Activated CD4-positive, alpha-beta T cell treated with anti-CD3 and anti-CD28 coated beads for 48 hours (primary cell): ENCODE measurements at regions not wholly inside any gene's neighbourhood (a gene's known extent, or its start where the extent isn't known, plus 50 kb on each side); places are given as distances from the start of the nearest gene placed in this dataset.

Experiments used
- DNase-seq: peaks from one replicate; pipeline ENCODE4 v3.0.0-alpha.2; 2020

DNA sequence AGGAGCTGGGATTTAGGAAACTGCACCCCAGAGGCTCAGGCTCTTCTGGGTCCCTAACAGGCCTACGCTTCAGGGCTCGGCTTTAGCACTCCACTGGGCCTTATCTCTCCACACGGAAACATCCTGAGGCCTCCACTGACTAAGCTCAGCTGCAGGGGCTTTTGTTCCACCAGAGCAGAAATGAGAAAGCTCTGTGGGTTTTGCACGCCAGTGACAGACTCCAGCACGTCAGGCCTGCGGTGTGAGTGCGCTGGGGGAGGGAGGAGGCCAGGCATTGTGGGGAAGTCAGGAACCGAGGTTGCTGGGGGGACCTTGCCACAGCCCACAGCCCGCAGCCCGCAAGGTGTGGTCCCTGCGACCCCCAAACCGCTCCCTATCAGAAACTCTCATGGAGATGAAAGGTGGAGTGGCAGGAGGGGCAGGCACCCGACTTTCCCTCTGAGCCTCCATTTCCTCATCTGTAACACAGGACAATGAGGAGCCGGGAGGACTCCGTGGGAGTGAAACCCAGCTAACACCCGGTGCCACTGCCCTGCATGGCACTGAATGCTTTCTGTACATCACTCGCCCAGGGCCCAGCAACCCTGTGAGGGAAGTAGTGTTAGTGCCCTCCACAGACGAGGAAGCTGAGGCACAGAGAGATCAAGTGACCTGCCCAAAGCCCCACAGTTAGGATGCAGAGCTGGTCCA lies 106.5 kb downstream of the TPRA1 start:
- peak; percentile 84 for DNase-seq

DNA sequence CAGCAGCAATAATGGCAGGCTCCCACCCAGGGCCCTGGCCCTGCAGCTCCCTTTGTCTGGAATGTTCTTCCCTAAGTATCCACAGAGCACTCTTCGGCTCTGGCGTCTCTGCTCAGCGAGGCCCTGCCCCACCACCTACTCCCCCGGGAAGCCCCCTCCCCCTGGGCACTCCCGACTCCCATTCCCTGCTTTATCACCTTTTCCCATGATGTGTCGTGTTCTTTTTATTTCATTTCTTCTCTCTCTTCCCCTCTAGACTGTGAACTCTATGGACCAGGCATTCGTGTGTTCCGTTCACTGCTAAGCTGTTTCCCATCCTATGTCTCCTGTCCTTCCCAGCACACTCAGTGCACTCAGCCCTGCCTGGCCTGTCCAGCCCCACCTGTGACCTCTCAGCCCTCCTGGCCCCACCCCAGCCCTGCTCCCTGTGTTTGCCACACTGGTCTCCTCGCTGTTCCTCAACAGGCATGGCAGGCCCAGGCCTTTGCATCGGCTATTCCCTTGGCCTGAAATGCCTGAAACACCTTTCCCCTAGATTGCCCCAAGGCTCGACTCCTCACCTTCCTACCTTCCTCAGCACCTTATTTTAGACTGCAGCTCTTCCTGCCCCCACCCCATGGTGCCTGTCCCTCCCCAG lies 107.4 kb downstream of the TPRA1 start:
- no peak for DNase-seq

DNA sequence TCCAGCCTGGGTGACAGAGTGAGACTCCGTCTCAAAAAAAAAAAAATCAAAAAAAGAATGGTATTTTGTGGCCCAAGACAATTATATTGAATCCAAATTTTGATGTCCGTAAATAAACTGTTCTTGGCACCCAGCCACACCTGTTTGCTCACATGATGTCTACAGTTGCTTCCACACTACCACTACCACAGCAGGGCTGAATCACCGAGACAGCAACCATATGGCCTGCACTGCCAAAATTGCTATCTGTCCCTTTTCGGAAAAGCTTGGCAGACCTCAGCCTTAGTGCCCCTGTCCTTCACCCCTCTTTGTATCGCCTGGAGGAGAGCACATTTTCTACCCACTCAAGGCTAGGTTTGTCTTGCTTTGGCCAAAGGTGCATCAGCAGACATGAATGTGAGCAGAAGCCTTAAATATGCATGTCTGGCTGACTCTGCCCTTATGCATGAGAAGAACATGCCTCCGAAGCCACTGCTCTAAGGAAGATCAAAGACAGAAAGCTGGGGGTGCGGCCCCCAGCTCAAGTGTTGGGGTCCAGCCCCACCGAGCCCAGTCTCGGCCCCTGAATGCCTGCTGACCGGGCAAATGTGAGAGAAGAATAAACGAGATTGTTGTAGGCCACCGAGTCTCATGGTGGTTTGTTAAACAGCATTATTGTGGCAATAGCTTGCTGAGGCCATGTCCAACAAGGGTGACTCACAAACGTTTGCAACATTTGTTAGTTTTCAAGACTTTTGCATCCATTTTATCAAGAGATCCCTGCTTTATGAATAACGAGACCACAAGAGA lies 108.1 kb downstream of the TPRA1 start:
- no peak for DNase-seq

DNA sequence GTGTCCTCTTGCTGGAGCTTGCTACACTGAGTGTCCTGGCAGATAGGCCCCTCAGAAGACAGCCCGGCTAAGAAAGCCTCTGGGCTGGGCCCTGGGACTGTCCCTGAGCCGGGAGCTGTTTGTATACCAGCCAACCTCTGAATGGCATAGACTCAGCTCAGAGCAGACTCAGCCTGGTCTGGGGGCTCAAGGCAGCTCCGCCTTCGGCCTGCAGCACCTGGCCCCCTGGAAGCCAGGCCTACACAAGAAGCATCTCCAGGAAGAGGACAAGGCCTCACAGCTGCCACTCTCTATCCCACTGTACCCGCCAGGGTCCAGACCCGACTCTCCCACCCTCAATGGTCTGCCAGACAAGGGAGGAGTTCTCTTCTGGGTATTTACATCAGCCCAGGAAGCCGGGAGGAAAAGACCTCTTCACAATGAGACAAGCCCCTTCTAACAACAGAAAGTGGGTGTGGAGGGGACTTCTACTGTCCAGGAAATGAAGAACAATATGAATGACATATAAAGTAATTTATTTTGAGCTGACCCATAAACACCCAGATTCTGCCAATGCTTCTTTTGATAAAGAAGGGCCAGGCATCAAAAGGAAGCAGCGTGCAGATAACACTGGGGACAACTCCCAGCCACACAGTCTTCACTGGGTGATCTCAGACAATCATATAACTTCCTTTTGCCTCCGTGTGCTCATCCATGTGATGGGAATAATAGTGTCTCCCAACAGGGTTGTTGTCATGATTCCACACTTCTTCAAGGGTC lies 110.2 kb downstream of the TPRA1 start:
- no peak for DNase-seq

DNA sequence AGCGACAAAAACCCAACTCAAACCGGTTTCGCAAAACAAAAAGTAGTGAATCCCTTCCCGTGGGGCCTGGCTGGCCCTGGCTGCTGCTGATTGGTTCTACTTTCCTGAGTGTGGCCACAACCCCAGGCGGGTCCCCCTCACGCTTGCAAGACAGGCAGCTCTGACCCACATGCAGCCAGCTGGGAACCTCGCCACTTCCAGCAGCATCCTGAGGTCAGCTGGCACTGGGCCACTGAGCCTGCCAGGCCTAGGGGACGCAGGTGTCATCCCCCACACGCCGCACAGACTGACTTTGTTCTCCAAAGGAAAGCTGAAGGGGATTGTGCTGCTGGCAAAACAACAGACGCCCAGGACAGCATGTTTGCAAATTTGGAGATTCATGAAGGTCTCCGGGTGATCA lies 111.1 kb downstream of the TPRA1 start:
- DNase-seq = no peak

DNA sequence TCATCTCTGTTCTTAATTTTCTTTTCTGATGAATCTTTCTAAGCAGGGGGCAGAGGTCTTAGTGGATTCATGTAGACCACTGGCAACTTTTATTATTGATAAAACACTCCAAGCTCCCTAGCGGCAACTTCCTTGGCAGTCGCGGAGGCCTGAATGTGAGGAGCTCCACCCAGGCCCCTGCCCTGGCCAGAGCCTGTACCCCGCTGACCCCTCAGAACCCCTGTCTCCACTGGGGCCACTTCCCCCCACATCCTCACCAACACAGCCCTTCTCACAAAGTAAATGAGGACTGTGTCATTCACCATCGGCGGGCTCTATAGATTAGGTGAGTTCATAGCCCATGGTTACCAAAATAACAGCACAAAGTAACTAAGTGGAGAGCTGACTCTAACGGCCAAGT lies 111.6 kb downstream of the TPRA1 start:
- no peak for DNase-seq

DNA sequence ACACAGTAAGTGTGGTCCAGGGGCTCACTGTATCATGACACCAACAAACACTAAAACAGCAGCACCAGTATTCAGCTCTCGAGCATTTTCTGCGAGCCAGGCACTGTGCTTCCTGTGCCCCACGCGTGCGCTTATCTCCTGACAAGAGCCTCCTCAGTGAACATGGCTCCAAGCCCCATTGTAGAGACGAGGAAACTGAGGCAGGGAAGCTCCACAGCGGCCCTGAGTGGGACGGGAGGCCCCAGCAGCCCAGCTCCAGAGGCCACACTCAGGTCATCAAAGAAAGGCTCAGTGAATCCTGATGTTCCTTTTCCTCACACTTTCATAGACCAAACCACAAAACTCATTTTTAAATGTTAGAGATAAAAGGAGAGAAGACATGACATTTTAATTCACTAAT lies 113.1 kb downstream of the TPRA1 start:
- DNase-seq = no peak

DNA sequence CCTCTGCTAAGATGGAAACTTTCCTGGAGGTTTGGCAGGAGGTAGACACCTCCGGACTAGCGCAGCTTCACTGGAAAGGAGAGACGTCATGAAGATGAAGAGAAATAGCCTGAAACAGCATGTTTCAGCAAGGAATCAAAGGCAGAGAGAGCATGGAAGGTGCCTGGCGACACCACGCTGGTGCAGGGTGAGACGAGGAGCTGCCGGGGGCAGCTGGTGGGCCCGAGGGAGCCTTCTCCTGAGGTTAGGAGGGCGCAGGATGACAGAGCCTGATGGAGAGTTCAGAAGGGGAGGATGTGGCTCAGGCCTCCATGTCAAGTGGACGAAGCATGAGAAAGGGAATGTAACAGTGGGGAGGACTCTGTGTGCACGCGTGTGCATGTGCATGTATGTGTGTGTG lies 113.6 kb downstream of the TPRA1 start:
- no peak for DNase-seq

DNA sequence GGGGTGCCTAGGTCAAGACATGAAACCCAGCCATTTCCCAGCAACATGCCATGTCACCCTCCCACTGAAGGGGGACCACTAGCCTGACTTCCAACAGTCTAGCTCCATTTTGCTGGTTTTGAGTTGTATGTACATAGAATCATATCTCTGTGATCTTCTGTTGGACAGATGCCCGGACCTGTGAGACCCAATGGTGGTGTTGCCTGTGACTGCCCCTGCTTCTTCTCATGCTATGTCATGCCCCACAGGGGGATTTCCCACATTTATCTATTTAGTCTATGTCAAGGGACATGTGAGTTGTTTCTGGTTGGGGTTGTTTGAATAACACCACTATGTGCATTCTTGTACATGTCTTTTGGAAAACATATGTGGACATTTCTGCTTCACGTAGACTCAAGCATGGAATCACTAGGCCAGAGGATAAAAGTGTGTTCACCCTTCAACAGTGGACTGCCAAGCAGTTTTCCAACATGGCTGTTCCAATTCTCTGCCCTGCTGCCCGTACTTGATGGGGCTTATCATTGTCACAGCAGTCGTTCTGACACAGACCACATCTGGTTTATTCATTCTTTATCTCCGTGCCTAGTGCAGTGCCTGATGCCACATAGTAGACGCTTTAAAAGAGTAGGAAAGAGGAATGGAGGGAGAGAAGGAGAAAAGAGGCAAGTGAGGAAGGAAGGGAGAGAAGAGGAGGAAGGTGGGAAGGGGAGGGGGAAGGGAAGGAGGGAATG lies 114.4 kb downstream of the TPRA1 start:
- DNase-seq = no peak

DNA sequence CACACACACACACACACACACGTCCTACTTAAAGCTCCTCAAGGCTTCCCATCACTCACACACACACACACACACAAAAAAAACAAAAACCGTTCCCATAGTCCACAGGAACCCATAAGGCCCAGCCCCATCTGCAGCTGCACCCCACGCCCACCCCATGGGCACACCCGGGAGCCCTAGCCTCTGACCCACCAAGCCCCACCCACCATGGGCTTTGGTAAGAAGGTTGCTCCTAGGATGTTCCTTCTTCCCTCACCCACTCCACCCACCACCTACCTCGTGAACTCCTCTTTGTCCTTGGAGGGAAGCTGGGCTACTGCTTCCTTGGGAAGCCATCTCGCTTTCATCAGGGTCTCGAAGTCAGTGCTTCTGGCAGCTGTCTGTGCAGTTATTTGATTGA lies 115.1 kb downstream of the TPRA1 start:
- no peak for DNase-seq

DNA sequence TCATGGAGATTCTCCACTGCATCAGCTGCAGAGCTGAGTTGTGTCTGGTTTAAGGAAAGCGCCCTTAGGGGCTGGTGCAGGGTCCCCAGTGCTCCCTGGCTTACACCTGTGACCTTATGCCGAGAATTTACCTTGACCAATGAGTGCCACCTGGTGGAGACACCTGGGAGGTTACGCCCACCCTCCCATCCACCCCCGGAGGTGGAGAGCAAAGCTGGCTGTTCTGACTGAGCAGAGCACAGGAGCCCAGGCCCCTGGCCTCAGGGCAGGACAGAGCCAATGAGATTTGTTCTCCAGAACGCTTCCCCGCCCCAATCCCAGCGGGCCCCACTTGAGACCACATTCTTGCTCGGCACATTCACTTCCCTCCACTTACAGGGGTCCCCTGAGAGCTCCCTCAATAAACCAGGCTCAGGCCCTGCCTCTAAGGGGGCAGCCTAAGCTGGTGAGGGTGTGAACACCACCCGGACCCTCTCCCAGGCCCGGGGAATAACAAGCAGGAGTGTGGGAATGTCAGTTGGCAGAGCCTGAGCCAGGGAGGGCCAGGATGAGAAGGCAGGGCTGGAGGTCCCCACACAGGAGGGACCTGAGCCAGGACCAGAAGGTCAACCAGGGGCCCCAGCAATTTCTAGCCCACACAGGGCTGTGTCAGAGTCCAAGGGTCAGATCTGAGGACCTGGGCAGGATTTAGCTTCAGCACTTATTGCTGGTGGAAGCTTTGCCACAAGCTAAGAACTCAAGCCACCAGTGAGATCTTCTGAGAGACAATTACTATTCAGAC lies 117.1 kb downstream of the TPRA1 start:
- DNase-seq = peak; percentile 44

DNA sequence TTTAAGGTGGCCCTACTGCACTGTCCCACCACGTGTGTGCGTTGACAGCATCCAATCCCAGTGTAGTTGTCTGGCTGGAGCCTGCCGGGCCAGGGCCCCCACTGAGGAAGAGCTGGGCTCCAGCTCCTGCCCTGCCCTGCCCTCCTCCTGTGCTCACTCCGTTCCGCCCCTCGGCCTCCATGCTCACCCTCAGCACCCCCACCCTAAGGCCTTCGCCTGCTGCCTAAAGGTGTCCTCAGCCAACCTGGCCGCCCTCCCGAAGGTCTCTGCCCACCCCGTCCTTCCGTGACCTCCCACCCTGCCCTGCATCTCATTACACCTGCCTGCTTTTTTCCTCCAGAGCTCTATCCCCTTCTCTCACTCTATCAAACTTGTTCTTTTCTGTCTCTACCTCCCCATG lies 118.0 kb downstream of the TPRA1 start:
- no peak for DNase-seq

DNA sequence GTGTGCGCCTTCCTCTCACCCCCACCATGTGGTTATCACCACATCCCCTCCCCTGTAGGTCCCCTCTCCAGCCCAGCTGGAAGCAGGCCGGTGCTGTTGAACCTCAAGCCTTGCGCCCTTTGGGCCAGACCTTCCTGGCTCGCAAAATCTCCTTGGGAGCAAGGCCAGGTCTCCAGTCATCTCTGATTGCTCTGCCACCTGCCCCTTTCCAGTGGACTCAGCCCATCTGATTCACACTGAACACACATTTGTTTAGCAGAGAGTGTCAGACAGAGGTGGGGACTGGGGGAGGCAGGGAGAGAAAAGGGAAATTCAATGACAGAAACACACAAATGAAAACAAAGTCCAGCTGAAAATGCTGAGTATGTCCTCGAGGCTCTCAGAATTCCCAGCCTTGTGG lies 119.4 kb downstream of the TPRA1 start:
- no peak for DNase-seq

DNA sequence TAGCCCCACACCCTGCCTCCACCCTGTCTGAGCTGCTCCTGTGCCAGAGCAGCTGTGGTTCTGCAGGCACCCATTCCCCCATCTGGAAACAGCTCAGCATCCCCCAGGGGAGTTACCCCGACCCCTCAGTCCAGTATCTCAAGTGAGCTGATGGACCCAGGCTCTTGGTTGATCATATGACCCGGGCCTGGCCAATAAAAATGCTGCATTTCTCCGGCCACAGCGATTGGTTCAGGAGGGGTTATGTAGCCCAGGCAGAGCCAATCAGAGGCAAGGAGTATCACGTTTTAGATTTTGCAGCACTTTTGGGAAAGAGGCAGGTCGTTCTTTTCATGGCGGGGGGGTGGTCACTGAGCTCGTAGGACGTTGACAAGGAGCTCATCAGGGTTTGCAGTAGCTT lies 120.8 kb downstream of the TPRA1 start:
- DNase-seq = no peak

DNA sequence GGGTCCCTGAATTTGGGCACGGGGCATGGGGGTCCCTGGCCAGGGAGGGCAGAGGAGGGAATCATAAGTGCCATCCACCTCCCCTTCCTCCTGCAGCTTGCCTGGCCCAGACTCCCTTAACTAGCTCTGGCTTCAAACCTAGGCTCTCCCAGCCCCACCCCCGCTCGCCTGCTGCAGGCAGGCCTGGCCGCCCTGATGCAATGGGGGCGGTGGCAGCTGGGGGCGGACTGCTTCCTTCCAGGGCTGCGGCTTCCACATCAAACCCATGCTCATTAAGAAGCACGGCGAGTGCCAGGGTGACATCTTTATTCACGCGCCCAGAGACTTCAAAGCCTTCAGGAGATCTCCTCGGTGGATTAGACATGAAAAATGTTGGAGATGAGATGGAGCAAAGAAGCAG lies 123.1 kb downstream of the TPRA1 start:
- no peak for DNase-seq

DNA sequence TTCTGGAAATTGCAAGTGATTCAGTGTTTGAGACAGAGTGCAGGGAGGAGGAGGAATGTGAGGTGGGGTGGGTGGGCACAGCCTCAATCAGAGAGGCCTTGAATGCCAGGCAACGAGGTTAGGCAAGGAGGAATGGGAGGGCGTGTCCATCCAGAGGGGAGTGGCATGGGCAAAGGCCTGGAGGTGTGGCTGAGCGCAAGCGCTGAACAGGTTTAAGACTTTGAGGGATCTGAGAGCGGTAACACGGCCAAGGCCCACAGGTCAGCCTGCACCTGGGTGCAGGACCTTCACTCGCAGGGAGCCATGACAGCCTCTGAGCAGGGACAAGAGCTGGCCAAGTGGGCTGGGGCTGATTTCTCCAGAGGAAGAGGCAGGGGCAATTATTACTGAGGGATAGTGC lies 125.9 kb downstream of the TPRA1 start:
- DNase-seq = no peak

DNA sequence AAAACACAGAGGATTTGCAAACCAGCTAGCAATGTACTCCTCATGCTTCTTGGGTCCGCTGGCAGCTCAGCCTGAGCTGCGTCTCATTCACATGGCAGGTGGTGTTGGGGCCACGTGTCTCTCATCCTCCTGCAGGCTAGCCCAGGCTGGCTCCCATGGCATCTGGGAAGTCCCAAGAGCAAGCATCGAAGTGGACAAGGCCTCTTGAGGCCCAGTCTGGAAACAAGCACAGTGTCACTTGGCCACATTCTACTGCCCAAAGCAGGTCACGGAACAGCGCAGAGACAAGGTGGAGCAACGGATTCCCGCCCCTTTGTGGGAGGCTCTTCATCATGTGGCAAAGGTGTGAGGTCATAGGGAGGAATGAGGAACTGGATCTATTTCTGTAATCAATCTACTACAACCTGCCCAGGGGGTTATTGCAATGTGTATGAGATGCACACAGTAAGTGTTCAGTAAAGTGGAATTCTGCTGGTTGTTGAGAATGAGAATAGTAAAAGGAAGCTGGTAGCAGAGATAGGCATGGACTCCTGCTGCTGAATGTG lies 128.3 kb downstream of the TPRA1 start:
- no peak for DNase-seq

DNA sequence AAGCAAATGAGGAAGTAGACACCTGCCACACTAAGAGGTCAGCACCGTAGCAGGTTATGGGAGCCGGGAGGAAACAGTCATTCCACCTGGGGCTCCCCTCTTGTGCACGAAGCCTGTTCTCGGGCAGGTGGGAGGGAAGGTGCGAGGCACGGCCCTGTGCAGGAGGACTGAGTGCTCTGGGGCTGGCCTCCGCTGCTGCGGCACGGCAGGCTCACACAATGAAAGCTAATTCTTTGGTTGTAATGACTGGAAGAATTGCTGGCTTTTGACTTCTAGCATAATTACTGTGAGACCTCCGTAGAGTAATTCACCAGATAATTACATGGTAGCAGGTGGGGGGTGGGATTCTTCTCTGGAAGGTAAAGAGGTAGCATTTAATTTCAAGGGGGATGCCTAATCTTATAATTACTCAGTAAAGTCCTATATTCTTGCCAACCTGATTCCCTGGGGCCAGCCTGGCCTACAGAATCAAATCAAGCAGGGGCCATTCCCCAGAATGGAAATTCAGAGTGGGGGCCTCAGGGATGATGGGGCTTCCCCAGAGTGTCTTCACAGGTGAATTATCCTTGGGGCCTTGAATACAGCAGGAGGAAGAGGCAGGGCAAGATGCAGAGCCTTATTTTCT lies 129.1 kb downstream of the TPRA1 start:
- no peak for DNase-seq

DNA sequence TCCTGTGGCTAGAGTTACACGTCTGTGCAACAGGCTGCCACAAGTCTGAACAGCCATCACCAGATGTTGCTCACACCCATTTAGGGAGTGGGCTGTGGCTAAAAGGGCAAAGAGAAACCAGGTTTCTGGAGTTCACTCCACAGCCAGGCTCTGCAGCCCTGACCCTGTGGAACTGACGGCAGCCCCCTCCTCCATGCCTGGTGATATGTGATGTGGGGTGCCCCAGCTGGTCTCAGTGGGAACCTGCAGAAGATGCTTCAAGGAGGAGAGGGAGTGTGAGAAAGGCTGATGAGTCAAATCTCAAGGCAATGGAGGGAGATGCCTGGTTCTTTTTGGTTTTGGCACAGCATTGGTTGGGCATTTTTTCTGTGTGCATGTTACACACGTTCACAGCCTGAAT lies 130.6 kb downstream of the TPRA1 start:
- DNase-seq = no peak

DNA sequence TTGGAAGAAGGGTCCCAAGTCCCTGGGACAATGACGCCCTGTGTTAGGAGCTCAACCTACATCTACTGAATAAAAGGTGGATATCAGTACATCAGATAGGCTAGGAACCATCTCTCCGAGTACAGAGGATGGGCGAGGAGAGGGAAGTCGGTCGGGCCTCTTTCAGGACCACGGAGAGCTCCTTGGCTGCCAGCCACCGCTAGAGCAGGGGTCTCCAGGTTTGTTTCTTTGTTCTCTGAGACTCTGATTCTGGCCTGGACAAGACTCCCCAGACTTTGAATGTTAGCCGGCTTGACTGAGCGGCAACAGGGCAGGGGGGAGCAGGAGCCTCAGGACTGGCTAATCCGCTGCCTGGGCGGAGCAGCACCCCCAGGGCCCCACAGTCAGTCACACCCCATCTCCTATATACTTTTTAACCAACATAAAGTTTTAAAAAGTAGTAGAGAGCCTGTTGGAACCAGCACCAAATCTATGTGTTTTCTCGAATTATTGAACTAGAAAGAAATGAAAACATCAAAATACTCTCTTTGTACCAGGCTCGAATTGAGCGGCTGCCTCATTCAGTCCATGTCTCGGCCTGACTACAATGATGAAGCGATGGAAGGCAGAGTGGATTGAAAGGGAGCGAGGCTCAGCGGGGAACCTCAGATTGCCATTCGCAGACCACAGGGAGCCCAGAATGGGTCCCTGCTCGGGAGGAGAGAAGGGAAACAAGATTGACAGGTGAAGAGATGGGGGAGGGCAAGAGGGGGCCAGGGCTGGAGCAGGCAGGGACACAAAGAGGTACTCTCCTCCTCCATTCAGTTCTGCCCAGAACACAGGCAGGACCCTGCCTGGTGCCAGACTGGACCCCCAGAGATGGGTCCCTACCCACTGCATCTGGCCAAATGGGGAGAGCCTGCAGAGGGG lies 131.6 kb downstream of the TPRA1 start:
- peak; percentile 40 for DNase-seq
